GM12865 (cell line): ENCODE measurements at regions not wholly inside any gene's neighbourhood (a gene's known extent, or its start where the extent isn't known, plus 50 kb on each side); places are given as distances from the start of the nearest gene placed in this dataset.
A peak's percentile ranks its signal among the peaks of the same experiment; 100 is the strongest.
"Not testable (repeated sequence)": the region's sequence is repeated elsewhere in the genome, so short reads cannot be mapped to it uniquely, and the experiment has no call there.

ENCODE experiments used
- DNase-seq: peaks from one replicate; pipeline ENCODE4 v3.0.0; 2010; ENCODE audit warnings: low read depth
- H3K4me3 ChIP-seq: 2 replicates; pipeline ENCODE4 v1.5.1; 2011; ENCODE audit warnings: mild to moderate bottlenecking, low read depth, low read length, control low read depth
- TF ChIP-seq, protein P1 (sequence below): IDR thresholded peaks from 2 replicates; pipeline ENCODE4 v1.5.1; 2011; ENCODE audit warnings: low read length, control low read depth, low read depth, inconsistent platforms; ENCODE audit not compliant: insufficient read depth; ENCODE audit errors: missing control alignments

GRCh38 chr1:192489748-192490147, 85.8 kb upstream of the RGS1 start:
- no peak overlapping the region for H3K4me3 ChIP-seq
- DNase-seq = peak; percentile 19
- TF ChIP-seq, protein P1, sequence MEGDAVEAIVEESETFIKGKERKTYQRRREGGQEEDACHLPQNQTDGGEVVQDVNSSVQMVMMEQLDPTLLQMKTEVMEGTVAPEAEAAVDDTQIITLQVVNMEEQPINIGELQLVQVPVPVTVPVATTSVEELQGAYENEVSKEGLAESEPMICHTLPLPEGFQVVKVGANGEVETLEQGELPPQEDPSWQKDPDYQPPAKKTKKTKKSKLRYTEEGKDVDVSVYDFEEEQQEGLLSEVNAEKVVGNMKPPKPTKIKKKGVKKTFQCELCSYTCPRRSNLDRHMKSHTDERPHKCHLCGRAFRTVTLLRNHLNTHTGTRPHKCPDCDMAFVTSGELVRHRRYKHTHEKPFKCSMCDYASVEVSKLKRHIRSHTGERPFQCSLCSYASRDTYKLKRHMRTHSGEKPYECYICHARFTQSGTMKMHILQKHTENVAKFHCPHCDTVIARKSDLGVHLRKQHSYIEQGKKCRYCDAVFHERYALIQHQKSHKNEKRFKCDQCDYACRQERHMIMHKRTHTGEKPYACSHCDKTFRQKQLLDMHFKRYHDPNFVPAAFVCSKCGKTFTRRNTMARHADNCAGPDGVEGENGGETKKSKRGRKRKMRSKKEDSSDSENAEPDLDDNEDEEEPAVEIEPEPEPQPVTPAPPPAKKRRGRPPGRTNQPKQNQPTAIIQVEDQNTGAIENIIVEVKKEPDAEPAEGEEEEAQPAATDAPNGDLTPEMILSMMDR = no peak

DNA sequence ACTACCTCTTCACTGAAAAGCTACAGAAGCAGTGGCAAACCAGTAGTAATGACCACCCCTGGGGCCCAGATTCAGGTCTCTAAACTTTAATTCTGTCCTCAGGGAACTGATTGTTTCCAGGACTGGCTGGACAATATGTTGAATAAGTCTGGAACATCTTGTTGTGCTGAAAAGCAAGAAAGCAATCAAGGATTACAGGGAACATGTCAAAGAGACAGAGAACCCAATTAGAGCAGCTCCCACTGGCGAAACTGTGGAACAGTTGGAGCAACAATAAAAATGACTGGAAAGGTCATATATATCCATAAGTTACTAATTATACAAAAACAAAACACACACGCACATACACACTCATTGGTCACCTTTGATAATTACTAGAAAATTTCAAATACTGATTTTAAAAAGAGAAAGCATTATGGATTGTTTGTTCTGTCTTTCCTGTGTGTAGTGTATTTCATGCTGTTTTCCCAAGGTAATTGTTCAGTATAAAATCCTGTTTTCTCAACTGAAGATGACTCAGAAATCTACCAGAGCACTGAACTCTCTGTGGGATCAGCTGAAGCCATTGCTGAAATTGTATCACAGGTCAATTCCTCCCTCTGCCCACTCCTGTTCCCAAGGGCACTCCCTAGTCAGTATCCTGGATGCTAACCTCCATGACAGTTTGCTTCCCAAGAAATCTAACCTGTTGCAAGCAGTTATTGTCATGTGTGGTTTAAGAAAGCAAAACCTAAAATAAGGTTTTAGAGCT, 83.6 kb upstream of the RGS1 start:
- no peak for DNase-seq
- H3K4me3 ChIP-seq = no peak overlapping the region
- TF ChIP-seq, protein P1 = no peak

- no peak overlapping the region for H3K4me3 ChIP-seq
- DNase-seq = no peak
- TF ChIP-seq, protein P1 = no peak
Measured at GRCh38 chr1:192493584-192493983, 82.0 kb upstream of the RGS1 start.

GRCh38 chr1:192496369-192497056, 79.1 kb upstream of the RGS1 start:
- no peak overlapping the region for H3K4me3 ChIP-seq
- no peak for DNase-seq
- TF ChIP-seq, protein P1 = no peak

- no peak for DNase-seq
- TF ChIP-seq, protein P1 = no peak
- H3K4me3 ChIP-seq = no peak overlapping the region
Measured at GRCh38 chr1:192497214-192497794, 78.3 kb upstream of the RGS1 start.

DNA sequence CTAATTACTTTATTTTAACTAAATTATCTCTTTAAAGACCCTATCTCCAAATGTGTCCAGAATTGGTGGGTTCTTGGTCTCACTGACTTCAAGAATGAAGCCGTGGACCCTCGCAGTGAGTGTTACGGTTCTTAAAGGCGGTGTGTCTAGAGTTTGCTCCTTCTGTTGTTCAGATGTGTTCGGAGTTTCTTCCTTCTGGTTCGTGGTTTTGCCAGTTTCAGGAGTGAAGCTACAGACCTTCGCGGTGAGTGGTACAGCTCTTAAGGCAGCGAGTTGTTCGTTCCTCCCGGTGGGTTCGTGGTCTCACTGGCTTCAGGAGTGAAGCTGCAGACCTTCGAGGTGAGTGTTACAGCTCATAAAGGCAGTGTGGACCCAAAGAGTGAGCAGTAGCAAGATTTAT, 77.5 kb upstream of the RGS1 start:
- DNase-seq, H3K4me3 ChIP-seq: not testable (repeated sequence)

DNA sequence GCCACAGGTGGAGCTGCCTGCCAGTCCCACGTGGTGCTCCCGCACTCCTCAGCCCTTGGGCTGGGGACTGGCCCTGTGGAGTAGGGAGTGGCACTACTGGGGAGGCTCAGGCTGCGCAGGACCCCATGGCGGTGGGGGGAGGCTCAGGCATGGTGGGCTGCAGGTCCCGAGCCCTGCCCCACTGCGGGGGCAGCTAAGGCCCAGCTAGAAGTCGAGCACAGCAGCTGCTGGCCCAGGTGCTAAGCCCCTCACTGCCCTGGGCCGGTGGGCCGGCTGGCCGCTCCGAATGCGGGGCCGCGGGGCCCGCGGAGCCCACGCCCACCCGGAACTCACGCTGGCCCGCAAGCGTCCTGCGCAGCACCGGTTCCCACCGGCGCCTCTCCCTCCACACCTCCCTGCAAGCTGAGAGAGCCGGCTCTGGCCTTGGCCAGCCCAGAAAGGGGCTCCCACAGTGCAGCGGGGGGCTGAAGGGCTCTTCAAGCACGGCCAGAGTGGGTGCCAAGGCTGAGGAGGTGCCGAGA, 76.5 kb upstream of the RGS1 start:
- H3K4me3 ChIP-seq, DNase-seq: not testable (repeated sequence)

- H3K4me3 ChIP-seq, DNase-seq: not testable (repeated sequence)
Measured at GRCh38 chr1:192500541-192500940, 75.0 kb upstream of the RGS1 start.
